ENCODE measurements at regions not wholly inside any gene's neighbourhood (a gene's known extent, or its start where the extent isn't known, plus 50 kb on each side); places are given as distances from the start of the nearest gene placed in this dataset.

- in situ Hi-C loops (cut with HindIII; ENCODE audit: low pct_ligation_motif_present, low sequenced_read_pairs), result no loop called here
- no peak for TF ChIP-seq CTCF (IDR thresholded peaks at IDR 0.05; ENCODE audit: low read depth, low read length, missing control alignments)
- Histone ChIP-seq H3K36me3 (replicated peaks) (no peaks in the 10 kb centered on the region), H3K27ac (no peak overlapping the region), H3K27me3 (replicated peaks) (no peaks in the 10 kb centered on the region), H3K4me3 (ENCODE audit: low read depth, low read length) (no peak overlapping the region)
- no peak for DNase-seq
These were observed 183.9 kb downstream of the ARRDC4 start for GRCh38 chr15:98144388-98144787.

GRCh38 chr15:98146031-98146820, 185.7 kb downstream of the ARRDC4 start:
- TF ChIP-seq CTCF (IDR thresholded peaks at IDR 0.05; ENCODE audit: low read depth, low read length, missing control alignments), result no peak
- DNase-seq, result no peak
- Histone ChIP-seq H3K36me3 (replicated peaks) (no peaks in the 10 kb centered on the region), H3K27me3 (replicated peaks) (no peaks in the 10 kb centered on the region), H3K27ac (no peak overlapping the region), H3K4me3 (ENCODE audit: low read depth, low read length) (no peak overlapping the region)
- in situ Hi-C loops (cut with HindIII; ENCODE audit: low pct_ligation_motif_present, low sequenced_read_pairs), result no loop called here

- no peak for DNase-seq
- no peak for TF ChIP-seq CTCF (IDR thresholded peaks at IDR 0.05; ENCODE audit: low read depth, low read length, missing control alignments)
- H3K27me3 ChIP-seq (replicated peaks), result no peaks in the 10 kb centered on the region
- H3K4me3 ChIP-seq (ENCODE audit: low read depth, low read length), result no peak overlapping the region
- in situ Hi-C loops (cut with HindIII; ENCODE audit: low pct_ligation_motif_present, low sequenced_read_pairs), result no loop called here
- no peak overlapping the region for H3K27ac ChIP-seq
- no peaks in the 10 kb centered on the region for H3K36me3 ChIP-seq (replicated peaks)
These were observed 186.9 kb downstream of the ARRDC4 start for GRCh38 chr15:98147415-98147814.

- in situ Hi-C loops (cut with HindIII; ENCODE audit: low pct_ligation_motif_present, low sequenced_read_pairs), result no loop called here
- no peak overlapping the region for H3K4me3 ChIP-seq (ENCODE audit: low read depth, low read length)
- no peak for TF ChIP-seq CTCF (IDR thresholded peaks at IDR 0.05; ENCODE audit: low read depth, low read length, missing control alignments)
- DNase-seq, result no peak
- no peaks in the 10 kb centered on the region for H3K36me3 ChIP-seq (replicated peaks)
- H3K27ac ChIP-seq, result no peak overlapping the region
- no peaks in the 10 kb centered on the region for H3K27me3 ChIP-seq (replicated peaks)
These were observed 189.6 kb downstream of the ARRDC4 start for GRCh38 chr15:98150084-98150483.

- no peaks in the 10 kb centered on the region for H3K27me3 ChIP-seq (replicated peaks)
- in situ Hi-C loops (cut with HindIII; ENCODE audit: low pct_ligation_motif_present, low sequenced_read_pairs), result no loop called here
- no peak overlapping the region for H3K27ac ChIP-seq
- no peaks in the 10 kb centered on the region for H3K36me3 ChIP-seq (replicated peaks)
- H3K4me3 ChIP-seq (ENCODE audit: low read depth, low read length), result no peak overlapping the region
- no peak for TF ChIP-seq CTCF (IDR thresholded peaks at IDR 0.05; ENCODE audit: low read depth, low read length, missing control alignments)
- no peak for DNase-seq
These were observed 190.0 kb downstream of the ARRDC4 start for GRCh38 chr15:98150536-98150935.

- H3K27ac ChIP-seq, result no peak overlapping the region
- no peaks in the 10 kb centered on the region for H3K27me3 ChIP-seq (replicated peaks)
- in situ Hi-C loops (cut with HindIII; ENCODE audit: low pct_ligation_motif_present, low sequenced_read_pairs), result no loop called here
- DNase-seq, result no peak
- H3K4me3 ChIP-seq (ENCODE audit: low read depth, low read length), result no peak overlapping the region
- no peak for TF ChIP-seq CTCF (IDR thresholded peaks at IDR 0.05; ENCODE audit: low read depth, low read length, missing control alignments)
- H3K36me3 ChIP-seq (replicated peaks), result no peaks in the 10 kb centered on the region
These were observed 190.6 kb downstream of the ARRDC4 start for GRCh38 chr15:98151096-98151495.
